Neural progenitor cell (in vitro differentiated cells): ENCODE measurements at regions not wholly inside any gene's neighbourhood (a gene's known extent, or its start where the extent isn't known, plus 50 kb on each side); places are given as distances from the start of the nearest gene placed in this dataset.

ENCODE experiments used
- DNase-seq: peaks from one replicate; pipeline ENCODE4 v3.0.0-alpha.2; 2016; ENCODE audit warnings: low spot score
- H2AFZ ChIP-seq: fragments of 200-600 bp; sonication (generic); replicated peaks from 2 replicates; pipeline ENCODE4 v1.6.1; 2016; ENCODE audit warnings: antibody characterized with exemption
- H3F3A ChIP-seq: fragments of 200-600 bp; sonication (generic); 2 replicates; pipeline ENCODE4 v1.6.1; 2016; ENCODE audit warnings: antibody characterized with exemption, low read depth
- H3K27ac ChIP-seq: fragments of 200-600 bp; sonication (generic); 2 replicates; pipeline ENCODE4 v1.5.1; 2016; ENCODE audit warnings: mild to moderate bottlenecking
- H3K27me3 ChIP-seq: fragments of 200-600 bp; sonication (generic); 2 replicates; pipeline ENCODE4 v1.6.1; 2016; ENCODE audit warnings: mild to moderate bottlenecking, moderate library complexity
- H3K36me3 ChIP-seq: fragments of 200-600 bp; sonication (generic); 2 replicates; pipeline ENCODE4 v1.5.1; 2016
- H3K4me1 ChIP-seq: fragments of 200-600 bp; sonication (generic); 2 replicates; pipeline ENCODE4 v1.6.1; 2016; ENCODE audit warnings: mixed run types
- H3K4me2 ChIP-seq: fragments of 200-600 bp; sonication (generic); 2 replicates; pipeline ENCODE4 v1.6.1; 2016
- H3K4me3 ChIP-seq: fragments of 200-600 bp; sonication (generic); 2 replicates; pipeline ENCODE4 v1.5.1; 2016
- H3K79me2 ChIP-seq: fragments of 200-600 bp; sonication (generic); 2 replicates; pipeline ENCODE4 v1.6.1; 2016; ENCODE audit warnings: low read depth
- H3K9ac ChIP-seq: fragments of 200-600 bp; sonication (generic); 2 replicates; pipeline ENCODE4 v1.6.1; 2016
- H3K9me3 ChIP-seq: fragments of 200-600 bp; sonication (generic); 2 replicates; pipeline ENCODE4 v1.5.1; 2016; ENCODE audit warnings: low read depth
- H4K20me1 ChIP-seq: fragments of 200-600 bp; sonication (generic); 2 replicates; pipeline ENCODE4 v1.6.1; 2016; ENCODE audit warnings: low read depth
- H3K27ac Mint-ChIP-seq: 3 replicates; pipeline ENCODE4 v1.8.0; 2021; ENCODE audit warnings: mixed read lengths
- H3K27me3 Mint-ChIP-seq: 2 replicates; pipeline ENCODE4 v1.8.0; 2022; ENCODE audit warnings: low read depth, mild to moderate bottlenecking, inconsistent platforms, moderate library complexity, mixed read lengths; ENCODE audit not compliant: insufficient read depth
- H3K36me3 Mint-ChIP-seq: 3 replicates; pipeline ENCODE4 v1.8.0; 2021; ENCODE audit warnings: mixed read lengths
- H3K4me1 Mint-ChIP-seq: 3 replicates; pipeline ENCODE4 v1.8.0; 2021; ENCODE audit warnings: mixed read lengths
- H3K4me3 Mint-ChIP-seq: 3 replicates; pipeline ENCODE4 v1.8.0; 2021; ENCODE audit warnings: mild to moderate bottlenecking, moderate library complexity, mixed read lengths
- H3K9me3 Mint-ChIP-seq: 3 replicates; pipeline ENCODE4 v1.8.0; 2020; ENCODE audit warnings: mixed read lengths
- EZH2 ChIP-seq: fragments of 200-600 bp; sonication (generic); IDR thresholded peaks from 2 replicates; pipeline ENCODE4 v1.6.1; 2017; ENCODE audit warnings: antibody characterized with exemption, mild to moderate bottlenecking, moderate library complexity
- EZH2phosphoT487 ChIP-seq: fragments of 200-600 bp; sonication (generic); IDR thresholded peaks from 2 replicates; pipeline ENCODE4 v1.6.1; 2017; ENCODE audit warnings: antibody characterized with exemption
- TF ChIP-seq, protein P1 (sequence below): fragments of 200-600 bp; sonication (generic); IDR thresholded peaks from 2 replicates; pipeline ENCODE4 v1.5.1; 2017; ENCODE audit warnings: antibody characterized with exemption, mild to moderate bottlenecking

DNA sequence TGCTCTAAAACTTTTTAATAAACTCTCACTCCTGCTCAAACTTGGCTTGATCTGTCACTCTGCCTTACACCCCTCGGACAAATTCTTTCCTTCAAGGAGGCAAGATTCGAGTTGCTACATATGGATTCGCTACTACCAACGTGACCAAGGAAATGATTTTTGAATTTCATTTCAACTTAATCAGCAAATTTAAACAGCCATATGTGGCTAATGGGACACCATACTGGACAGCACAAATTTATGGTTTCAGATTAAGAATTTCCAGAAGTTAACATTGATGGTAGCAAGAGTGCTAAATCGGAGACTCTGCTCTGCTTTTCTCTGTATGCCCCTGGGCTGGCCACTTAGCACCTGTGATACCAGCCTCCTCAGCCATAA is 318.2 kb upstream of the PSMD7 start:
- Mint-ChIP-seq H3K27ac (no peak overlapping the region), H3K27me3 (no peaks in the 10 kb centered on the region)

GRCh38 chr16:73976644-73977043 is 320.0 kb upstream of the PSMD7 start:
- TF ChIP-seq EZH2phosphoT487 (no peak), EZH2 (no peak)
- H3F3A ChIP-seq: no peaks in the 10 kb centered on the region
- no peaks in the 10 kb centered on the region for H4K20me1 ChIP-seq
- no peaks in the 10 kb centered on the region for H3K79me2 ChIP-seq
- no peaks in the 10 kb centered on the region for H3K9me3 ChIP-seq
- Mint-ChIP-seq H3K9me3 (peaks cover 18% of the 10 kb centered on the region), H3K36me3 (no peaks in the 10 kb centered on the region), H3K4me1 (peaks cover 2% of the 10 kb centered on the region), H3K27ac (no peak overlapping the region), H3K4me3 (no peak overlapping the region), H3K27me3 (no peaks in the 10 kb centered on the region)
- no peaks in the 10 kb centered on the region for H3K27me3 ChIP-seq
- H2AFZ ChIP-seq: no peak overlapping the region
- no peak overlapping the region for H3K9ac ChIP-seq
- H3K4me2 ChIP-seq: no peak overlapping the region
- DNase-seq: no peak
- H3K4me3 ChIP-seq: no peak overlapping the region
- H3K27ac ChIP-seq: no peak overlapping the region
- H3K4me1 ChIP-seq: no peaks in the 10 kb centered on the region
- H3K36me3 ChIP-seq: no peaks in the 10 kb centered on the region

More for the DNA sequence above, 318.2 kb upstream of the PSMD7 start:
- no peaks in the 10 kb centered on the region for H3K4me1 Mint-ChIP-seq
- no peak for TF ChIP-seq EZH2phosphoT487
- TF ChIP-seq, protein P1, sequence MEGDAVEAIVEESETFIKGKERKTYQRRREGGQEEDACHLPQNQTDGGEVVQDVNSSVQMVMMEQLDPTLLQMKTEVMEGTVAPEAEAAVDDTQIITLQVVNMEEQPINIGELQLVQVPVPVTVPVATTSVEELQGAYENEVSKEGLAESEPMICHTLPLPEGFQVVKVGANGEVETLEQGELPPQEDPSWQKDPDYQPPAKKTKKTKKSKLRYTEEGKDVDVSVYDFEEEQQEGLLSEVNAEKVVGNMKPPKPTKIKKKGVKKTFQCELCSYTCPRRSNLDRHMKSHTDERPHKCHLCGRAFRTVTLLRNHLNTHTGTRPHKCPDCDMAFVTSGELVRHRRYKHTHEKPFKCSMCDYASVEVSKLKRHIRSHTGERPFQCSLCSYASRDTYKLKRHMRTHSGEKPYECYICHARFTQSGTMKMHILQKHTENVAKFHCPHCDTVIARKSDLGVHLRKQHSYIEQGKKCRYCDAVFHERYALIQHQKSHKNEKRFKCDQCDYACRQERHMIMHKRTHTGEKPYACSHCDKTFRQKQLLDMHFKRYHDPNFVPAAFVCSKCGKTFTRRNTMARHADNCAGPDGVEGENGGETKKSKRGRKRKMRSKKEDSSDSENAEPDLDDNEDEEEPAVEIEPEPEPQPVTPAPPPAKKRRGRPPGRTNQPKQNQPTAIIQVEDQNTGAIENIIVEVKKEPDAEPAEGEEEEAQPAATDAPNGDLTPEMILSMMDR: no peak
- no peak for TF ChIP-seq EZH2
- H3K27ac ChIP-seq: no peak overlapping the region
- no peak overlapping the region for H2AFZ ChIP-seq
- no peak overlapping the region for H3K9ac ChIP-seq
- H3K27me3 ChIP-seq: no peaks in the 10 kb centered on the region
- no peak overlapping the region for H3K4me2 ChIP-seq
- H3K4me1 ChIP-seq: no peaks in the 10 kb centered on the region
- no peaks in the 10 kb centered on the region for H3K36me3 Mint-ChIP-seq
- peaks cover 26% of the 10 kb centered on the region for H3K9me3 Mint-ChIP-seq
- H3K36me3 ChIP-seq: no peaks in the 10 kb centered on the region
- H3F3A ChIP-seq: no peaks in the 10 kb centered on the region
- no peak overlapping the region for H3K4me3 Mint-ChIP-seq
- no peaks in the 10 kb centered on the region for H3K79me2 ChIP-seq
- no peak for DNase-seq
- no peak overlapping the region for H3K4me3 ChIP-seq
- no peaks in the 10 kb centered on the region for H3K9me3 ChIP-seq
- no peaks in the 10 kb centered on the region for H4K20me1 ChIP-seq

DNA sequence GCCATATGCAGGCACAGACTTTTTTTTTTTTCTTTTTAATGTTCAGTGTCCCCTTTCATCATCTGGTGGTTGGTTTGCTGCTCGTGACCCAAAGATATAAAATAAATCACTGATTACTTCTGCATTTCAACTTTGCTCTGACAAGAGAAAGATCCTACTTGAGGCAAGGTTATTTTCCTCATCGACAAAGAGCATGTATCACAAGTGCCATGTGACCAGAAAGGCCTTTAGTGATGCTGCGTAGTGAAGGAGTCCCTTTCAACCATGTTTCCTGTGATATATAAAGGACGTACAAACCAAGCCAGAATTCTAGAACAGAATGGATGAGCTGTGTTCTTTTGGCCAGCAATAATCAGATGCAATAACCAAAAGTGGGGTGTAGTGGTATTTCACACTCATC is 323.4 kb upstream of the PSMD7 start:
- no peak for DNase-seq
- Histone ChIP-seq H3K36me3 (no peaks in the 10 kb centered on the region), H3K27me3 (no peaks in the 10 kb centered on the region), H3K9ac (no peak overlapping the region), H3K4me2 (no peak overlapping the region), H3F3A (no peaks in the 10 kb centered on the region), H4K20me1 (no peaks in the 10 kb centered on the region), H3K79me2 (no peaks in the 10 kb centered on the region), H3K4me3 (no peak overlapping the region), H3K9me3 (no peaks in the 10 kb centered on the region), H2AFZ (peak overlapping the region; percentile 76), H3K27ac (no peak overlapping the region), H3K4me1 (no peaks in the 10 kb centered on the region)
- Mint-ChIP-seq H3K27me3 (no peaks in the 10 kb centered on the region), H3K9me3 (peaks cover 4% of the 10 kb centered on the region), H3K36me3 (no peaks in the 10 kb centered on the region), H3K4me1 (peaks cover 2% of the 10 kb centered on the region), H3K27ac (no peak overlapping the region), H3K4me3 (no peak overlapping the region)
- TF ChIP-seq EZH2: no peak
- no peak for TF ChIP-seq EZH2phosphoT487
- TF ChIP-seq, protein P1: no peak

- no peak for DNase-seq
- H3K4me3 Mint-ChIP-seq: no peak overlapping the region
These were observed 329.8 kb upstream of the PSMD7 start for GRCh38 chr16:73966851-73967250.

More at GRCh38 chr16:73966851-73967250, 329.8 kb upstream of the PSMD7 start:
- H3K4me1 ChIP-seq: no peaks in the 10 kb centered on the region
- H4K20me1 ChIP-seq: no peaks in the 10 kb centered on the region
- no peaks in the 10 kb centered on the region for H3K36me3 ChIP-seq
- H3K4me3 ChIP-seq: no peak overlapping the region
- no peak overlapping the region for H3K27ac ChIP-seq
- no peak overlapping the region for H3K9ac ChIP-seq
- H3K27me3 ChIP-seq: no peaks in the 10 kb centered on the region
- H3K36me3 Mint-ChIP-seq: no peaks in the 10 kb centered on the region
- H3K4me2 ChIP-seq: no peak overlapping the region
- H3K4me1 Mint-ChIP-seq: no peaks in the 10 kb centered on the region
- peaks cover 2% of the 10 kb centered on the region for H3K9me3 Mint-ChIP-seq
- no peak overlapping the region for H2AFZ ChIP-seq
- no peaks in the 10 kb centered on the region for H3F3A ChIP-seq
- peak overlapping the region; percentile 36 for H3K27ac Mint-ChIP-seq
- no peaks in the 10 kb centered on the region for H3K9me3 ChIP-seq
- no peaks in the 10 kb centered on the region for H3K79me2 ChIP-seq
- H3K27me3 Mint-ChIP-seq: peaks cover 7% of the 10 kb centered on the region
- no peak for TF ChIP-seq EZH2
- TF ChIP-seq, protein P1: no peak
- TF ChIP-seq EZH2phosphoT487: no peak
